OCI-LY1 (cell line): ENCODE measurements at regions not wholly inside any gene's neighbourhood (a gene's known extent, or its start where the extent isn't known, plus 50 kb on each side); places are given as distances from the start of the nearest gene placed in this dataset.

Experiments used
- H2AFZ ChIP-seq: fragments of 200-600 bp; sonication (generic), shearing (Covaris generic); 2 replicates; pipeline ENCODE4 v1.6.0; 2014; ENCODE audit warnings: antibody characterized with exemption, mild to moderate bottlenecking, low read length
- H3F3A ChIP-seq: fragments of 200-600 bp; sonication (generic), shearing (Covaris generic); 2 replicates; pipeline ENCODE4 v1.6.0; 2014; ENCODE audit warnings: mild to moderate bottlenecking, antibody characterized with exemption, low read length, moderate library complexity; ENCODE audit not compliant: insufficient read depth
- H3K27ac ChIP-seq: fragments of 200-600 bp; sonication (generic); 2 replicates; pipeline ENCODE4 v1.5.1; 2014; ENCODE audit warnings: low read length, mixed run types, mild to moderate bottlenecking, low read depth; ENCODE audit not compliant: poor library complexity, severe bottlenecking
- H3K27me3 ChIP-seq: fragments of 200-600 bp; sonication (generic); 2 replicates; pipeline ENCODE4 v1.6.0; 2014; ENCODE audit warnings: antibody characterized with exemption, mild to moderate bottlenecking, low read length, moderate library complexity; ENCODE audit not compliant: insufficient read depth
- H3K36me3 ChIP-seq: fragments of 200-600 bp; sonication (generic); 2 replicates; pipeline ENCODE4 v1.6.1; 2014; ENCODE audit warnings: mild to moderate bottlenecking, antibody characterized with exemption, low read length, moderate library complexity, mixed read lengths; ENCODE audit not compliant: insufficient read depth
- H3K4me1 ChIP-seq: fragments of 200-600 bp; sonication (generic); 2 replicates; pipeline ENCODE4 v1.5.1; 2014; ENCODE audit warnings: mild to moderate bottlenecking, low read length, moderate library complexity; ENCODE audit not compliant: insufficient read depth, severe bottlenecking
- H3K4me2 ChIP-seq: fragments of 200-600 bp; sonication (generic), shearing (Covaris generic); 2 replicates; pipeline ENCODE4 v1.6.1; 2014; ENCODE audit warnings: low read length
- H3K4me3 ChIP-seq: fragments of 200-600 bp; sonication (generic); 2 replicates; pipeline ENCODE4 v1.5.1; 2014; ENCODE audit warnings: low read length, low read depth, mild to moderate bottlenecking, mixed read lengths; ENCODE audit not compliant: poor library complexity, severe bottlenecking
- H3K79me2 ChIP-seq: fragments of 200-600 bp; shearing (Covaris generic); 2 replicates; pipeline ENCODE4 v1.6.1; 2016; ENCODE audit warnings: mixed run types, low read length, mixed read lengths; ENCODE audit not compliant: insufficient read depth
- H3K9ac ChIP-seq: fragments of 200-600 bp; sonication (generic), shearing (Covaris generic); 2 replicates; pipeline ENCODE4 v1.6.1; 2014; ENCODE audit warnings: mild to moderate bottlenecking, low read length, mixed read lengths
- H3K9me2 ChIP-seq: fragments of 200-600 bp; sonication (generic), shearing (Covaris generic); 2 replicates; pipeline ENCODE4 v1.6.1; 2014; ENCODE audit warnings: low read depth, mild to moderate bottlenecking, low read length, mixed read lengths
- H3K9me3 ChIP-seq: fragments of 200-600 bp; shearing (Covaris generic); 2 replicates; pipeline ENCODE4 v1.6.1; 2014; ENCODE audit warnings: low read length, mixed read lengths
- H4K20me1 ChIP-seq: fragments of 200-600 bp; sonication (generic), shearing (Covaris generic); 2 replicates; pipeline ENCODE4 v1.6.0; 2016; ENCODE audit warnings: mild to moderate bottlenecking, low read length; ENCODE audit not compliant: insufficient read depth
- EZH2 ChIP-seq: fragments of 200-600 bp; sonication (generic), shearing (Covaris generic); IDR thresholded peaks from 2 replicates; pipeline ENCODE4 v1.8.0; 2017; ENCODE audit warnings: borderline replicate concordance, mixed run types, mild to moderate bottlenecking, antibody characterized with exemption, low read length, moderate library complexity, mixed read lengths
- TF ChIP-seq, protein P1 (sequence below): fragments of 200-600 bp; sonication (generic), shearing (Covaris generic); IDR thresholded peaks from 2 replicates; pipeline ENCODE4 v1.5.1; 2017; ENCODE audit warnings: mild to moderate bottlenecking, antibody characterized with exemption, low read length, moderate library complexity, mixed read lengths

DNA sequence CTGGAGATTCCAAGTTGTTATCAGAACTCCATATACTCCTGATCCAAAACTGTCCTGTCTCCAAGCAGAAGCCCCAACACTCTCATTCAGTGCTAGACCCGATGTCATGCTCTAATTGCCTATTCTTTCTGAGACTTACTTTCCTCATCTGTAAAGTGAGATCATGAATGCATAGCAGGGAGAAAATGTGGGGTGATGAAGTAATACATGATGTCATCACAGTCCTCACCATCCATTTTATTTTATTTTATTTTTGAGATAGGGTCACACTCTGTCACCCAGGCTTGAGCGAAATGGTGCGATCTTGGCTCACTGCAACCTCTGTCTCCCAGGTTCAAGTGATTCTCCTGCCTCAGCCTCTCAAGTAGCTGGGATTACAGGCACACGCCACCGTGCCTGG lies 1554.0 kb upstream of the ADGRL3 start:
- Histone ChIP-seq H3K9me3 (no peaks in the 10 kb centered on the region), H3K79me2 (no peaks in the 10 kb centered on the region), H2AFZ (no peak overlapping the region), H3K9ac (no peak overlapping the region), H3K4me2 (no peak overlapping the region), H4K20me1 (no peaks in the 10 kb centered on the region), H3K27ac (no peak overlapping the region), H3F3A (no peaks in the 10 kb centered on the region), H3K36me3 (no peaks in the 10 kb centered on the region), H3K27me3 (no peaks in the 10 kb centered on the region), H3K4me3 (no peak overlapping the region), H3K4me1 (no peaks in the 10 kb centered on the region), H3K9me2 (no peaks in the 10 kb centered on the region)
- TF ChIP-seq, protein P1, sequence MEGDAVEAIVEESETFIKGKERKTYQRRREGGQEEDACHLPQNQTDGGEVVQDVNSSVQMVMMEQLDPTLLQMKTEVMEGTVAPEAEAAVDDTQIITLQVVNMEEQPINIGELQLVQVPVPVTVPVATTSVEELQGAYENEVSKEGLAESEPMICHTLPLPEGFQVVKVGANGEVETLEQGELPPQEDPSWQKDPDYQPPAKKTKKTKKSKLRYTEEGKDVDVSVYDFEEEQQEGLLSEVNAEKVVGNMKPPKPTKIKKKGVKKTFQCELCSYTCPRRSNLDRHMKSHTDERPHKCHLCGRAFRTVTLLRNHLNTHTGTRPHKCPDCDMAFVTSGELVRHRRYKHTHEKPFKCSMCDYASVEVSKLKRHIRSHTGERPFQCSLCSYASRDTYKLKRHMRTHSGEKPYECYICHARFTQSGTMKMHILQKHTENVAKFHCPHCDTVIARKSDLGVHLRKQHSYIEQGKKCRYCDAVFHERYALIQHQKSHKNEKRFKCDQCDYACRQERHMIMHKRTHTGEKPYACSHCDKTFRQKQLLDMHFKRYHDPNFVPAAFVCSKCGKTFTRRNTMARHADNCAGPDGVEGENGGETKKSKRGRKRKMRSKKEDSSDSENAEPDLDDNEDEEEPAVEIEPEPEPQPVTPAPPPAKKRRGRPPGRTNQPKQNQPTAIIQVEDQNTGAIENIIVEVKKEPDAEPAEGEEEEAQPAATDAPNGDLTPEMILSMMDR, result no peak
- no peak for TF ChIP-seq EZH2

DNA sequence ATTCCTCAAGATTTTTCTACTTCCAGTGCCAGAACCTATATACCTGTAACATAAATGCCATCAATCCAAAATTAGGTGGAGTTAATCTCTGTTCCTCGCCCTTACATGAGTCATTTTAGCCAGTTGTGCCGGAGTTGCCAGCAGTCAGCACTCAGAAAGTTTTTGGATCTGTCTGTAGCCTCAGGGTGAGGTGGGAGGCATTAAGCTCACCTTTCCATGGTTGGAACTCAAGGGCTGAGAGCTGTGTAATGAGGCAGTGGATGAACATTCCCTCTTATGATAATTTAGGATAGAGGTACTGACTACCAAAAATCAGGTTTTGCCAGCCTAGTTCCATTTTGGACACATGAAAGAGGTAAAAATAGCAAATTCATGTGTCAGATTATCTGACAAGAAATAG lies 1553.1 kb upstream of the ADGRL3 start:
- no peak overlapping the region for H3K4me3 ChIP-seq
- H3F3A ChIP-seq, result no peaks in the 10 kb centered on the region
- H3K4me2 ChIP-seq, result no peak overlapping the region
- H3K36me3 ChIP-seq, result no peaks in the 10 kb centered on the region
- H3K9me3 ChIP-seq, result no peaks in the 10 kb centered on the region
- H3K4me1 ChIP-seq, result no peaks in the 10 kb centered on the region
- H3K79me2 ChIP-seq, result no peaks in the 10 kb centered on the region
- H3K27me3 ChIP-seq, result no peaks in the 10 kb centered on the region
- TF ChIP-seq, protein P1, result no peak
- TF ChIP-seq EZH2, result no peak
- H2AFZ ChIP-seq, result no peak overlapping the region
- H3K27ac ChIP-seq, result no peak overlapping the region
- no peaks in the 10 kb centered on the region for H3K9me2 ChIP-seq
- H3K9ac ChIP-seq, result no peak overlapping the region
- H4K20me1 ChIP-seq, result no peaks in the 10 kb centered on the region

DNA sequence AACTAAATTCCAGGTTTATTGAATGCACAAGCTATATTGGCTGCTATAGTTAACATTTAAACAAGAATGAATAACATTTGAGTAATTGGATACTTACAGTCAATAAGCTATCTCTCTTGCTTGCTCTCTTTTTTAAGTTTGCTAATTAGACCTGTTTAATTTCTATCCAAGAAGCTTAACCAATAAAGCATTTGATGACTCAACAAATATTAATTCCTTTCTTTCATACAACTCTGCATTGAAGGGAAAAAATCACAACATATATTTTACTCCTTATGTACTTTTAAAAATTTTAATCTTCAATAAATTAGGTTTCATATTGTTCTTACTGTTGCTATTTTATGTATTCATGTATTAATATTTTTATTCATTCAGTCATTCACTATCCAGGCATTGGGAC lies 1552.6 kb upstream of the ADGRL3 start:
- no peak overlapping the region for H3K4me2 ChIP-seq
- H3K79me2 ChIP-seq, result no peaks in the 10 kb centered on the region
- no peaks in the 10 kb centered on the region for H3K27me3 ChIP-seq
- H3K4me3 ChIP-seq, result no peak overlapping the region
- no peaks in the 10 kb centered on the region for H3K9me3 ChIP-seq
- no peaks in the 10 kb centered on the region for H4K20me1 ChIP-seq
- no peak overlapping the region for H2AFZ ChIP-seq
- no peak overlapping the region for H3K27ac ChIP-seq
- no peak overlapping the region for H3K9ac ChIP-seq
- no peaks in the 10 kb centered on the region for H3K4me1 ChIP-seq
- H3F3A ChIP-seq, result no peaks in the 10 kb centered on the region
- H3K36me3 ChIP-seq, result no peaks in the 10 kb centered on the region
- no peak for TF ChIP-seq EZH2
- TF ChIP-seq, protein P1, result no peak
- H3K9me2 ChIP-seq, result no peaks in the 10 kb centered on the region
